ENCODE measurements at regions not wholly inside any gene's neighbourhood (a gene's known extent, or its start where the extent isn't known, plus 50 kb on each side); places are given as distances from the start of the nearest gene placed in this dataset.

DNA sequence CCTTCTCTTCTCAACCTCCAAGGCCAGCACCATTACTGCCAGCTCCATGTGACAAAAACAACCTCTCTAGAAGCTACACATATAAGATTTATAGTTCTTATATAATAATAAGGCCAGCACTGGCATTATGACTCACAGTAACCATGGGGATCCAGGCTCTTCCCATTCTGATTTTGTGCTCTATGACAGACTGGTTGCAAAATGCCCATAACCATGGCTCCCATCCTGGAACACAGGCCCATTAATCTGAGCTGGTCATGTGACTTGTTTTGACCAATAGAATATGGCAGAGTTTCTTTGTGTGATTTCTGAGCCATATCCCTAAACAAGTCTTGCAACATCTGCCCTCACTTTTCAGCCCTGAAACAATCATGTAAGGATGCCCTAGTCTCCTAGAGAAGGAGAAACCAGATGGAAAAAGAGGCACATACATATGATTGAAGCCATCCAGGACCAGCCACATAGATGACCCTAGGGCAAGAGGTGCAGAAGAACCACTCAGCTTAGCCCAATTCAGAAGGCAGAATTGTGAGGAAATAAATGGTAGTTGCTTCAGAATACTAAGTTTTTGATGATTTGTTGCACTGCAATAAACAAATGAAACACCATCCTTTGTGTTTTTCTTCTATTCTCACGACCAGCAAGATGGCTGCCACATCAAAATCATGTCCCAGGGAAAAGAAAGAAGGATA, 173.9 kb downstream of the SUCLG1 start:
- TF ChIP-seq POLR2A (IDR thresholded peaks at IDR 0.05; ENCODE audit: low read length) (no peak), GATA1 (IDR thresholded peaks at IDR 0.05; ENCODE audit: low read depth, low read length) (no peak)
